GM18867 (cell line): ENCODE measurements at regions not wholly inside any gene's neighbourhood (a gene's known extent, or its start where the extent isn't known, plus 50 kb on each side); places are given as distances from the start of the nearest gene placed in this dataset.

Experiments used
- ATAC-seq: cut with Tn5 transposase; IDR thresholded peaks from one replicate; pipeline ENCODE4 v1.9.1; 2021; ENCODE audit warnings: mild to moderate bottlenecking, moderate library complexity; ENCODE audit not compliant: unreplicated experiment

DNA sequence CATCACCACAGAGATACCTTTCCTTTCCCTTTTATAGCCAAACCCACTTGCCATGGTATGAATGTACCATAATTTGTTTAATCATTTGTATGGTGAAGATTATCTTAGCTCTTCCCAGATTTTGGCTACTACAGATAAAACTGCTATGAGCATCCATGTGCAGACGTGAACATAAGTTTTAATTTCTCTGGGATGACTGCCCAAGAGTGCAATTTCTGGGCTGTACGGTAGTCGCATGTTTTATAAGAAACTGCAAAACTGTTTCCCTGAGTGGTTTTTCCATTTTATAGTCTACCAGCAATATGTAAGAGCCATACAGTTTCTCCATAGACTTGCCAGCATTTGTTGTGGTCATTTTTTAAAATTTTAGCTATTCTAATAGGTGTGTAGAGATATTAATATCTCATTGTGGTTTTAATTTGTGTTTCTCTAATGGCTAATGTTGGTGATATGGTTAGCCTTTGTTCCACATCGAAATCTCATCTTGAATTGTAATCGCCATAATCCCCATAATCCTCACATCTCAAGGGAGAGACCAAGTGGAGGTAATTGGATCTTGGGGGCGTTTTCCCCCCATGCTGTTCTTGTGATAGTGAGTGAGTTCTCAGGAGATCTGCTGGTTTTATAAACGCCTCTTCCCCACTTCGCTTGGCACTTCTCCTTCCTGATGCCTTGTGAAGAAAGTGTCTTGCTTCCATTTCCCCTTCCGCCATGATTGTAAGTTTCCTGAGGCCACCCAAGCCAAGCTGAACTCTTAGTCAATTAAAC lies 628.5 kb upstream of the KLHL29 start:
- no peak for ATAC-seq

DNA sequence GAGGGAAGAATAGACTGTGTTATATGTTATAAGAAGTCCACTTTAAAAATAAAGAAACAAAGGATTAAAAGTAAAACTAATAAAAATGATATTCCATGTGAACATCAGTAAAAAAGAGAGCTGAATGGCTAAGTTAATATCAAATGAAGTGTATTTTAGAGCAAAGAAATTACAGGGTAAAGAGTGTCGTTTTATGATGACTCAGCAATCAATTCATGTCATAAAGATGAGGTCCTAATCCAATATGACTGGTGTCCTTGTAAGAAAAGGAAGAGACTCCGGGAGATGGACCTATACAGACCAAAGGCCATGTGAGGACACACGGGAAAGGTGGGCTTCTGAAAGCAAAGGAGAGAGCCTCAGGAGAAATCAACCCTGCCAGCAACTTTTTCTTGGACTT lies 615.5 kb upstream of the KLHL29 start:
- ATAC-seq, result no peak

DNA sequence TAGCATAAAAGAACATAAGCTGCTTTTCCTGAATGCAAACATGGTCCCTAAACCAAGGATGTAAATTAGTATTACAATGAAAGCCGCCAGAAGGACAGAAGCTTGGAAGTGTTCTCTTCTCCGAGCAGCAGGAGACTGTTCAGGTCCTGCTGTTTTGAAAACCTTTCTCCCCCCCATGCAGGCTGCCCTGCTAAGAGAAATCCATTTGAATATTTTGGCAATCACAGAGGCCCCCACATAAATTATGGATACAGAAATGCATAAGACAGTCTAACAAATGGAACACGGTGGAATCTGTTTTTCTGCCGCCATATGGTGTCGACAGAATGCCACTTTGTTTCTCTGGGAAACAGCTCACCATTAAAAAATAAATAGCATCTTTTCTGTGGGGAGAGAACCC lies 600.4 kb upstream of the KLHL29 start:
- ATAC-seq, result no peak

DNA sequence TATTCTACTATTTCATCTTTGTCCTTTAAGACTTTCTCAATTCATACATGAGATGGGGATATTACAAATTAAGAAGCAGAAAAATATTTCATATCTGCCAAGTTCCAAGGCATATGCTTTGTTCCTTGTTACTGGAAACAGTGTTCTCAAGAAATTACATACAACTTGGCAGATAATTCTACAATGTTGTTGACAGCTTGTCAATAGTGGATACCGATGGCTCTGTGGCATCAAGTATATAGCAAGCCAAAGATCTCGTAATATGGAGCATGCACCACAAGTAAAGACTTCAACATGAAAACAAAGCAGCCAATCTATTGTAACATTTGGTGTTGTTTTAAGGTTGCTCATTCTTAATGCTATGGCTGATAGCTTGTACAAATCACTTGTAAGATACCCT lies 598.2 kb upstream of the KLHL29 start:
- no peak for ATAC-seq

DNA sequence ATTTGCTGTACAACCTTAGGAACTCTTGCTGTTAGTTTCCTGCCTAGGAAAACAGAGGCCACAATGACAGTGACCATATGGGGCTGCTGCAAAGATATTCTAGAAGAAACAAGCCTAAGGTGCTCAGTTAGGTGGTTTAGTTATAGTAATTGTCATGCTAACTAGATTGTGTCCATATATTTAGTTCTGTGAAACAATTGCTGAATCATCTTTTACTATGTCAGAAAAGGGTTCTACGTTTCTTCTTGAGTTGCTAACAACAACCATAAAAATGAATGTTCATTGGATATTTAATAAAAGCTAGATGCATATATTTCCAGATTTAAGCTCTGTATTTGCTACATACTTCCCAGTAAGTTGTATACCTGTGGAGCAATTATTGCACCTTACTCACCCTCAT lies 597.2 kb upstream of the KLHL29 start:
- no peak for ATAC-seq

DNA sequence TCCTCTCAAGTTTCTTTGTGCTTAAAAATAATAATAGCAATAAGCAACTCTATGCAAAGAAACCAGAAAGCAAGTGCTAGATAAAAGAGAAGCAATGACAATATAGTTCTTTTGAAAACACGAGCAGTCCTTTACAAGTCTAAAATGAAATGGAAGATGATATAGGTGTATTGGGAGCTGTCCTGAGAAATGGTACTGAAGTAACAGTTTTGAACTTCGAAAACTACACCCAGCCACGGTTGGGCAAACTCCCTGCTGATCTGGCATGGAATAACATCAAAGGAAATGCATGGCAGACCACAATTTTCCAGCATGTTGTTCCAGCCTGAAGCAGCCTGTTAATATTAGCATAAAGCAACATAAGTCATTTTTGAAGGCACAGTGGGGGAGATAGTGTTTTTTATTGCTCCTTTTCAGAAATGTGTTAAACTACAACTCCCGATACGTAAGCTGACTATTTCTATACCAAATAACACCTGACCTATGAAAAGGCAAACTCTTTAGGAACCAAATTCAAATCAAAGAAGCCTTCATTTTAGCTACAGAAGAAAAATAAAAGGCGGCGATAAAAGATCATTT lies 596.1 kb upstream of the KLHL29 start:
- ATAC-seq, result no peak

DNA sequence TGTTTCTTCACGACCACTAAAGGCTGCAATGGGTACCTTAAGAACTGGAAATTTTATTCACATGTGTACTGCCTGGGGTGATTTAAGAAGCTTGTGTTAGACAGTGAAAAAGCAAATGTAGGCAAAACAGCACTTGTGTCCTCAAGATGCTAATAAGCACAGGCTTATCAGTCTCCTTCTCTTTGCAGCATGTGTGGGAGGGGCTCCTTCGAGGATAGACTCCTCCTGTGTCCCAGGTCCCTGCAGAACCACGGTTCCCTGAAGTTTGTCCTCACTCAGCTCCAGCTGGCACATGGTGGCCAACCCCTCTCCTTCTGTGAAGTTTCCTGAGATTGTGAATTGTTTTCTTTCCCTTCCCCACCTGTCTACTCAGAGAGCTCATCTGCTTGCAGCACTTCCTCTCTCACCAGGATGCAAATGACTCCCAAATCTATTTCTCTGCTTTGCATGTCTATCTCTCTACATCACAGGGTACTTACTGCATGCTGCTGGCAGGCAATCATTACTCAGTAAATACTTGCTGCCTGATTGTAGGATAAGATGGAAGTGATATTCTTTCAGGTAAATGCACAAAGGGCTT lies 589.6 kb upstream of the KLHL29 start:
- no peak for ATAC-seq

DNA sequence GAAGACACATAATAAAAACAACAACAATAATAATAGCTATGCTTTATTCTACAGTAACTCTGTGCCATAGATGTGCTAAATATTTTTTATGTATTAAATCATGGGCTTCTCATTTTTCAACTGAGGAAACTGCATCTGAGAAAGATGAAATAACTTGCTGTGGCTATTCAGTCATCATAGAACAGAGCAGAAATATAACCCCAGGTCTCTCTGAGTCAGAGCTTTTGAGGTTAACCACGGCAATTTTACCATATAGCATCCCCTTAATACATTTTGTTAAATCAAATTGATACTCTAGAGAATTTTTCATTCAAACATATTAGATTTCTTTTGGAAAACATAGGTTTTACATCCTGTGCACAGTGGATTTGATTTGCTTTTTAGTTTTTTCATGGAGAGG lies 586.6 kb upstream of the KLHL29 start:
- no peak for ATAC-seq

DNA sequence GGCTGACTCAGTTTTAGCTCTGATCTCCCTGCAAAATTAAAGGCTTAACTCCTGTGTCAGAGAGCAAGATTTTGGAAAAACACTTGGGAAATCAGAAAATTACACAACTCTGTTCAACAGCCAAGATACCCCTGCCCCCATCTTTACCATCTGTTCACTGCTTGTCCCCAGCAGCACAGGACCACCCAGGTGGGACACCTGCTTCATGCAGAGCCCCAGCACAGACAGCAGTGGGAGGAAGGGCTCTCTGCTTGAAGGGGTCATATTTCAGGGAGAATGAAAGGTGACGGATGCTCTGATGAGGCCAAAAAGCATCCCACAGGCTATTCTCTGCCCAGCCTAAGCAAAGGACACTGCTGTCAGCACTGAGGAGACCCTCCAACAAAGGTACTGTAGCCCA lies 584.6 kb upstream of the KLHL29 start:
- no peak for ATAC-seq

DNA sequence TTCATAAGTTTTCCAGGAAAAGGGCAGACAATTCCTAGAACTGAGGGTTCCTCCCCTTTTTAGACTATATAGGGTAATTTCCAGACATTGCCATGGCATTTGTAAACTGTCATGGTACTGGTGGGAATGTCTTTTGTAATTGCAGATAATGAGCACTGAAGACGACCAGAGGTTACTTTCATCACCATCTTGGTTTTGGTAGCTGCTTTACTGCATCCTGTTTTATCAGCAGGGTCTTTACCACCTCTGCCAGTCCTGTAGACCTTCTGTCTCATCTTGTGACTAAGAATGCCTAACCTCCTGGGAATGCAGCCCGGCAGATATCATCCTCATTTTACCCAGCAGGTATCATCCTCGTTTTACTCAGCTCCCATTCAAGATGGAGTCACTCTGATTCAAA lies 583.9 kb upstream of the KLHL29 start:
- no peak for ATAC-seq

DNA sequence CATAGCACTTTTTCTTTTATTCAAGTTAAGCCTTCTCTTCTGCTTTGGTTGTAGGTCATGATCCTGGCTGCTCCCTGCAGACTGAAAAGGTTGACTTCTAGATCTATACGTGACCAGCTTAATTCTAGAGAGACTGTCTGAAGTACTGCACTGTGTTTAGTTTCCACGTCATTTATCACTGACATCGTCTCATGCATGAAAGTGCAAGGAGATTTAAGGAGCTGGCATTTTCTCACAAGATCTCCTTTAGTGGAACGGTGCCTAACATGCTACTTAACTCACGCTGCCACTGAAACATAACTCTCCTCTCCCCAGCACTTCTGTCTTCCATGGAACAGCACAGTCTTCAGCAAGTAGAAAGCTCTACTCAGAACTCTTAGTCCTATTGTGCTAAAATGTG lies 583.0 kb upstream of the KLHL29 start:
- ATAC-seq, result no peak

DNA sequence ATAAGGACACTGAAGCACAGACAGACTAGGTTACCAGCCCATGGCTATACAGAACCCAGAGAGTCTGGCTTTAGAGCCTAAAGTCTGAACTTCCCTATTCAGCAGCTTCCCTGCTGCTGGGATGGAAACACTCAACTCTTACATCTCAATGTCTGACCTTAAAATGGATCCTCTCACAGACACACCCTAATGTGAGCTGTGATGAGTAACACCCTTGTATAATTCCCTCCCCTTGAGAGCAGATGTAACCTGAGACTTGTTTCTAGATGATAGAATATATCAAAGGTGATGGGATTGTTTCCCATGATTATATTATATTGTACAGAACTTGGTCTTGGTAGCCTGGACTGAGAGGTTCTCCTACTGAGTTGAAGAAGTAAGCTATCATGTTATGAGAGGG lies 577.1 kb upstream of the KLHL29 start:
- ATAC-seq, result no peak

DNA sequence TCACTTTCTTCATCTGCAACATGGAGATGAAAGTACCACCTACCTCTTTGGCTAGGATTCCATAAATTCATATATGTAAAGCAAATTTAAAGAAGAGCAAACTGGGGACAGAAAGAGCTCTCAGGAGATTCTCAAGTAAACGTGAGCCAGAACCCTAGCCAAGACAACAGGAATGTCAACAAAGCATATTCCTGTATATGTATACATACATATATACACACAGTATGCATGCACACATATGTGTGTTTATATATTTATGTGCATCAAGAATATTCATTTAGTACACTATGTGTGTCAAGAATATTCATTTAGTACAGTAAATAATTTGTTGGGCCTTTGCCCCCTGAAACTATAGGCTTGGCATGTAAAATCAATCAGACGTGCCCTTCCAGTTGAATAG lies 574.4 kb upstream of the KLHL29 start:
- no peak for ATAC-seq

DNA sequence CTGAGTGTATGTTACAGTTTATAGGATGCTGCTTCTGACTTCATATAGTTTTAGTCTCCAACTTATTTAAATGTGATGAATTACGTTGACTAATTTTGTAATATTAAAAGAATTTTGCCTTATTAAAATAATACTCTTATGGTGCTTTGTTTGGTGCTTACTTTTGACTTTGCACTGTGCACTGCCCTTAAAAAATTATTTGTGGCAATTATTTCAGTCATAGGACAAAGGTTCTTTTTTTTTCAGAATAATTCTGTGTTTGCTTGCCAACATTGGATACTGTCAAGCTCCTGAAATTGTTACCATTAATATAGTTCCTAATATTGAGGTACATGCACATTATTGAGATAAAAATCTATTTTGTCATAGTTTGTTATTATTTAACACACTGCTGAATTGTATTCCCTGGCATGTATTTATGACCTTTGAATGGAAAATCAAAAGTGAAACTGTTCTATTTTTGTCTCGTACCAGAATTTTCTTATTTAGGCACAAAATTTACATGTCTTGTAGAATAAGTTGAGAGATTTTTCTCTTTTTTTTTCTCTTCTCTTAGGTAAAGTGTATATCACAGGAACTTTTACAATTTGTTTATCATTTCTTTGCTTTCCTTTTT lies 572.8 kb upstream of the KLHL29 start:
- no peak for ATAC-seq

DNA sequence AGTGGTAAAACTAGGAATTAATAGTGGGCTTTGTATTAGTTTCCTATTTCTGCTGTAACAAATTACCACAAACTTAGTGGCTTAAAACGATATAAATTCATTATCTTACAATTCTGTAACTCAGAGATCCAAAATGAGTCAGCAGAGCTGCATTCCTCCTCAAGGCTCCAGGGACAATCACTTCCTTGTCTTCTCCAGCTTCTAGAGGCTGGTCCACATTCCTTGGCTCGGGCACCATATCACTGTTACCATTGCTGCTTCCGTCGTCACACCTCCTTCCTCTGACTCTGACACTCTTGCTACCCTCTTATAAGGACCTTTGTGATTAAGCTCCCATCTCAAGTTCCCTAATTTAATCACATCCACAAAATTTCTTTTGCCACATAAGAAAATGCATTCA lies 567.8 kb upstream of the KLHL29 start:
- no peak for ATAC-seq

DNA sequence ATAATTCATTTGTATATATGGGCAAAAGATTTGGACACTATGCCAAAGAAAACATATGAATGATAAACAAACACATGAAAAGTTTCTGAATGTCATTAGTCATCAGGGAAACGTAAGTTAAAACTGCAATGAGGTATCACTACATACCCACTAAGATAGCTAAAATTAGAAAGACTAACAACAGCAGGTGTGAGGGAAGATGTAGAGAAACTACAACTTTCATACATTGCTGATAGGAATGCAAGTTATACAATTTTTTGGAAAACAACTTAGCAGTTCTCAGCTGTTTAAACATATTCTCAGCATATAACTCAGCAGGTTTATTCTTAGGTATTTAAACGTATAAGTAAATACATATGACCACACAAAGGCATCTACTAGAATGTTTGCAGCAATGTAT lies 563.5 kb upstream of the KLHL29 start:
- no peak for ATAC-seq

DNA sequence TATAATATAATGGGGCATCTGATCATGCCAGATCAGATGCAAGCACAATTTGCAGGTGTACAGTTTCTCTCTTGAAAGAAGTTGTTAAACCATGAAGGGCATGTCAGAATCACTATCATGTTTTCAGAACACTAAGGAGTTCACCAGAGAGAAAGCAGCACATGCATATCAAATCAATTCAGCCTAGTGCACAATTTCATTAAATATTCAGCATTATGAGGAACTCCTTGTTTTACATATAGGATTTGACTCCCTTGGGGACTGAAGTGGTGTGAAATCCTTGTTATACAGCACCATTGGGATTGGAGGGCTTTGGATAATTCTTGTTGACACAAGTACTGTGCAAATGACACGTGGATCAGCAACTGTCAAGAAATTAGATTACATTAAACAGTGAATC lies 562.1 kb upstream of the KLHL29 start:
- ATAC-seq, result no peak

DNA sequence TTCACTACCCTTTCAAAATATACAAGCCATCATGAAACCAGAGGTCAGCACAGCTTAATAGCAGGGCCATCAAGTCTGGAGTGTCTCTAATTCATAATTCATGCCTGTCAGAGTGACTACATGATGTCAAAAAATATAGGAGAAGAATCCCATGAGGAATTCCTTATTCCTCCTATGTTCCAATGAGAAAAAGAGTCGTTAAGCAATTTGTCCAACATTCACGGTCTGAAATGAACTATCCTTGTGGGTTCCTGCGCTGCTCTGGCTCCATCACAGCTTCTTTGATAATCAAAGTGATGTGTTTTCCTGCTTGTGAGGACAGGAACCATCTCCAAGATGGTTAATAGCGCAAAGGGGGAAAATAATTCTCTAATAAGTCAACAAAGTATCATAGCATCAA lies 560.4 kb upstream of the KLHL29 start:
- no peak for ATAC-seq

DNA sequence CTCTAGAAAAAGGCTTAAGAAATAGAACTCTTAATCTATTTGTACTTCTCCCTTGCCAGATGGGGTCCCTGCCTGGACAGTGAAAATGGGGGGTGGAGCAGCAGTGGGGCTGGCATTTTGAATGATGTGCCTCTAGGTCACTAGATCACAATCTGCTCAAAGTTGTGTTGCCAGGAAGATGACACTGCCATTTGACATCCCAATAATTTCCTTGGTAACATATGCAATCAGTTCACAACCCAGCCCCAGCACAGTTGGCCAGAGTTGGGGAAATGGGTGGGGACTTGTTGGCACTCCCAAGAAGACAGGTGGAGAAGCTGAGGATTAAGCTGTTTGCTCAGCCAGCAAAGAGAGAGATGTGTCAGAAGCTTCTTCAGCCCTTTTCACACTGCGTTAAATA lies 558.3 kb upstream of the KLHL29 start:
- no peak for ATAC-seq

DNA sequence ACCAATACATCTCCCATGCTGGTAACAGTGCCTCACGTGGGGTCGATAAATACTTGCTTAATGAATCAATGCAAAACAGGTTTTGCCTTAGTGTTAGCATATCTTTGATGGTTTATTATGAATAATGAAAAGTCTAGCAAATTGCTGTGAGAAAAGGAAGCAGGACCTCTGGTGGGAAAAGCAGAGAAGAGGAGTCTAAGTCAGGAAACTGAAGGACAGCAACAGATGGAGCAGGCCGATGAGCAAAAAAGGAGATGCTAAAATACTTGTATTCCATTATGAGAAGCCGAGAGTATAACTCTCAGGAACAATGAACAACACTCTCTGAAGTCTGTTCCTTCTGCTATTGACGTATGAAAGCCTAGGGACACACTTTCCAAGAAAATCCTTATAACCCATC lies 555.2 kb upstream of the KLHL29 start:
- no peak for ATAC-seq

DNA sequence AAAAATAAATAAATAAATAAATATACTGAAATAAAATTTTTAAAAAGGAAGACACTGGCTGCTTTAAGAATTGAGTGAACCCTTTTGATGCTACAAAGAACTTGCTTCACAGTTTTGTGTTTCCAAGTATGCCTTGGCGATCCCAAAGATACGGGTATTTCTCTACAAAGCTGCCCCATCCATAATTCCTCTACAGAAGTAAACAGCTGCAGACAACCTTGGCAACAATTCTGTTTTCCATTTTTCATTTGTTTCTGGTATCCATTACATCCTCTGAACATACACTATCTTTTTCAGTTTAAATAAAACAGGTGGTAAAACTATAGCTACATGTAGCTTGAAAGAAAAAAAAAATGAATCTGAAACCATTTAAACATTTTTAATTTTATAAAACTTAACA lies 552.8 kb upstream of the KLHL29 start:
- no peak for ATAC-seq

DNA sequence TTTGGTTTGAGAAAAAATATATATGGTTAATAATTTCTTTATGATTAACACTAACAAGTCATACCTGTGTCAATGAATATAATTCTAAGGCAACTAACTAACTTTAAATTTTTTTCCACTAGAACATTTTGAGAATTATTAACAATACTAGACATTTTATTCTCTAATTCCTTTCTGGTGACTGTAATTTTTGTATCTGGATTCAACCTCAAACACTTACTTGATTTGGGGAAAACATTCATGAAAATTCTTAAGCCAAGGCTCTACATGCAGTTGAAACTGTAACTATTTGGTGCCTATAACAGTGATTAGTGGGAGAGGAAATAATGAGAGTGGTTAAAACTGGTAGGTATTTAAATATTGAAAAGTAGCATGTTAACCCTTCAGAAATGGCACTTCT lies 546.5 kb upstream of the KLHL29 start:
- no peak for ATAC-seq
